Heart left ventricle (tissue), 16 donors: ENCODE measurements at regions not wholly inside any gene's neighbourhood (a gene's known extent, or its start where the extent isn't known, plus 50 kb on each side); places are given as distances from the start of the nearest gene placed in this dataset.

ENCODE experiments used
- ATAC-seq, 4 donors: fragments of 200-7000 bp; cut with Tn5 transposase; one replicate each; pipeline ENCODE4 v1.9.1; 2020 to 2022; ENCODE audit warnings: moderate library complexity in 4 of 4, mild to moderate bottlenecking in 3 of 4, moderate number of reproducible peaks in 1 of 4
- DNase-seq, 5 donors: peaks; one replicate each; pipeline ENCODE4 v3.0.0-alpha.2; 2020
- H3K27ac ChIP-seq, 12 donors: fragments of 200-600 bp; sonication (generic) in 4 of 12; one replicate each; pipeline versions ENCODE4 v1.5.0 to v1.8.0; 2016 to 2022; ENCODE audit warnings: mild to moderate bottlenecking in 2 of 12
- H3K27me3 ChIP-seq, 9 donors: fragments of 200-600 bp; sonication (generic) in 2 of 9; one replicate each; pipeline versions ENCODE4 v1.5.1 to v1.8.0; 2016 to 2022; ENCODE audit warnings: mild to moderate bottlenecking in 3 of 9
- H3K36me3 ChIP-seq, 9 donors: fragments of 200-600 bp; sonication (generic) in 2 of 9; one replicate each; pipeline versions ENCODE4 v1.5.0 to v1.8.0; 2018 to 2022; ENCODE audit warnings: mild to moderate bottlenecking in 2 of 9
- H3K4me1 ChIP-seq, 12 donors: fragments of 200-600 bp; sonication (generic) in 4 of 12; one replicate each; pipeline versions ENCODE4 v1.5.0 to v1.8.0; 2016 to 2022; ENCODE audit warnings: mild to moderate bottlenecking in 3 of 12
- H3K4me3 ChIP-seq, 12 donors: fragments of 200-600 bp; sonication (generic) in 4 of 12; one replicate each; pipeline versions ENCODE4 v1.5.0 to v1.8.0; 2017 to 2022; ENCODE audit warnings: mild to moderate bottlenecking in 9 of 12, moderate library complexity in 4 of 12
- H3K9me3 ChIP-seq, 12 donors: fragments of 200-600 bp; sonication (generic) in 4 of 12; one replicate each; pipeline versions ENCODE4 v1.5.0 to v1.8.0; 2016 to 2022; ENCODE audit warnings: mild to moderate bottlenecking in 1 of 12
- POLR2A ChIP-seq, 2 donors: fragments of 450-650 bp; IDR thresholded peaks; one replicate each; pipeline ENCODE4 v1.6.1; 2017; ENCODE audit warnings: antibody characterized with exemption in 2 of 2, mild to moderate bottlenecking in 2 of 2, moderate library complexity in 2 of 2
- WGBS, 4 donors: extraction: QIAGEN DNeasy Blood & Tissue Kit in 2 of 4; methylation state at CpG; one replicate each; pipeline versions ENCODE4 v1.1.5 to v1.1.7; 2013 to 2018; 5-methylcytosine and 5-hydroxymethylcytosine counted together
- intact Hi-C, 10 donors: fragments of 100-400 bp; cut with DNase I; formaldehyde crosslinking; loops; one replicate each; pipeline versions ENCODE4 v1.11.1 to v1.14.2; 2022
- TF ChIP-seq, protein P1 (sequence below), 12 donors: fragments of 200-600 bp; sonication (generic) in 4 of 12; IDR thresholded peaks; one replicate each; pipeline versions ENCODE4 v1.5.0 to v1.8.0; 2018 to 2022; ENCODE audit warnings: antibody characterized with exemption in 12 of 12, mild to moderate bottlenecking in 5 of 12
- donor health status: ischemic (EF 13 %, LVEDD 7.1; RV severe dilation, severe dysfunction).
- donor health status: healthy with polysubstance abuse.
- donor health status: DM: no; HTN: yes; CAD: no.
- donor health status: DM: no; HTN: no; CAD: no.
- donor health status: ischemic (EF 25% LVEDD 6.9; RV normal size, moderate dysfunction).
- donor health status: ischemic (EF 25% LVEDD 5.7; RV mildly dilated, moderate dysfunction).
- donor health status: healthy.
- donor health status: DM: yes; HTN: yes; CAD: no.
- donor health status: ischemic (EF 35%, LVEDD 5.7; RV mildly dilated, moderate dysfunction).
- donor health status: nonischemic (EF 11% LVEDD 7.7; RV severe dilation, severe dysfunction).
- donor health status: DM: yes; HTN: yes; CAD: no.
- donor health status: PGD.
- donor health status: ischemic (EF 29% LVEDD 5.4; RV normal size, mild dysfunction).
- donor health status: nonischemic (EF 23%, LVEDD 6.1; RV moderate dilation, normal function).

GRCh38 chr3:135440746-135441145 lies 524.8 kb upstream of the PPP2R3A start:
- no peak for ATAC-seq
- intact Hi-C loops: no loop called here
- 27 to 38% (median 31%) methylated on average over 4 of the region's 4 CpGs for WGBS, 4 donors

DNA sequence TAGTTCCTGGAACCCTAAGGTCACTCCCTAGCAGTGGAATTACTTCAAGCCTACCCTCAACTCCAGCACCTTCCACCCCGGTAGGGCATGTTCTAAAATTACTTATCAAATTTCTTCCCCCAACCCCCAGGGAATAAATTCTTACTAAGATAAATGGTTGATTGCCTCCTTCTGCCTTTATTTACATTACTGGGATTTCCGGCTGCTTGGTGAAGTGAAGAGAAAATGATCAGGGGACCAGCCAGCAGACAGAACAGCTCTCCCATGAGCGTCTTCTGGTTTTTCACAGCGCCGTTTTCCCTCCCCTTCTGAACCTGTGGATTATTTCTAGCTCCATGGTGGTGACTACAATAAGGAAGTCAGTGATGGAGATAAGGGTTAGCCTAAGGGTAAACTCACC lies 521.5 kb upstream of the PPP2R3A start:
- no peak overlapping the region for H3K4me3 ChIP-seq

More at GRCh38 chr3:135440746-135441145, 524.8 kb upstream of the PPP2R3A start:
- no peak for TF ChIP-seq POLR2A (IDR thresholded peaks at IDR 0.05)
- TF ChIP-seq, protein P1, sequence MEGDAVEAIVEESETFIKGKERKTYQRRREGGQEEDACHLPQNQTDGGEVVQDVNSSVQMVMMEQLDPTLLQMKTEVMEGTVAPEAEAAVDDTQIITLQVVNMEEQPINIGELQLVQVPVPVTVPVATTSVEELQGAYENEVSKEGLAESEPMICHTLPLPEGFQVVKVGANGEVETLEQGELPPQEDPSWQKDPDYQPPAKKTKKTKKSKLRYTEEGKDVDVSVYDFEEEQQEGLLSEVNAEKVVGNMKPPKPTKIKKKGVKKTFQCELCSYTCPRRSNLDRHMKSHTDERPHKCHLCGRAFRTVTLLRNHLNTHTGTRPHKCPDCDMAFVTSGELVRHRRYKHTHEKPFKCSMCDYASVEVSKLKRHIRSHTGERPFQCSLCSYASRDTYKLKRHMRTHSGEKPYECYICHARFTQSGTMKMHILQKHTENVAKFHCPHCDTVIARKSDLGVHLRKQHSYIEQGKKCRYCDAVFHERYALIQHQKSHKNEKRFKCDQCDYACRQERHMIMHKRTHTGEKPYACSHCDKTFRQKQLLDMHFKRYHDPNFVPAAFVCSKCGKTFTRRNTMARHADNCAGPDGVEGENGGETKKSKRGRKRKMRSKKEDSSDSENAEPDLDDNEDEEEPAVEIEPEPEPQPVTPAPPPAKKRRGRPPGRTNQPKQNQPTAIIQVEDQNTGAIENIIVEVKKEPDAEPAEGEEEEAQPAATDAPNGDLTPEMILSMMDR (IDR thresholded peaks at IDR 0.05): no peak
- no peaks in the 10 kb centered on the region for H3K4me1 ChIP-seq
- DNase-seq: no peak
- no peaks in the 10 kb centered on the region for H3K27me3 ChIP-seq
- no peak overlapping the region for H3K4me3 ChIP-seq
- H3K27ac ChIP-seq: no peak overlapping the region
- no peaks in the 10 kb centered on the region for H3K36me3 ChIP-seq
- H3K9me3 ChIP-seq: peaks cover 0 to 3% (median 0%) of the 10 kb centered on the region in 12 donors

DNA sequence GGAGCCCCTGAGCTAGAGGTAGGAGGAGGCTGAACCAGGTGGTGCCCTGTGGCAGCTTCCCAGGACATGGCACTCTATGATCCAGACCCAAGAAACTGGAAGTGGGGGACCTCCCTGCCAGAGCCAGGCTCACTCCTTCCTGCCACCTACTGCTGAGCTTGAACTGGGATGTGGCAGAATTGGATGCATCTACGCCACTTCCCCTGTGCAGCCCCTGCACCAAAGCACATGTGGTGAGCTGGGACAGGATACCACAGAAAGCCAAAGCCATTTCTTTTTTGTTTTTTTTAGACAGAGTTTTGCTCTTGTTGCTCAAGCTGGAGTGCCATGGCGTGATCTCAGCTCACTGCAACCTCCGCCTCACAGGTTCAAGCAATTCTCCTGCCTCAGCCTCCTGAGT lies 518.0 kb upstream of the PPP2R3A start:
- Histone ChIP-seq H3K27me3 (no peaks in the 10 kb centered on the region), H3K4me1 (no peaks in the 10 kb centered on the region), H3K36me3 (no peaks in the 10 kb centered on the region), H3K9me3 (no peaks in the 10 kb centered on the region), H3K4me3 (no peak overlapping the region), H3K27ac (no peak overlapping the region)
- WGBS, 4 donors: 85 to 90% (median 87%) methylated on average over 3 of the region's 3 CpGs
- no peak for DNase-seq
- TF ChIP-seq POLR2A (IDR thresholded peaks at IDR 0.05): no peak
- TF ChIP-seq, protein P1 (IDR thresholded peaks at IDR 0.05): no peak
- no peak for ATAC-seq
- intact Hi-C loops: no loop called here

More for the DNA sequence above, 521.5 kb upstream of the PPP2R3A start:
- DNase-seq (no peak), ATAC-seq (no peak)
- 83 to 84% (median 84%) methylated on average over 5 of the region's 5 CpGs for WGBS, 4 donors
- H3K9me3 ChIP-seq: no peaks in the 10 kb centered on the region
- H3K27me3 ChIP-seq: no peaks in the 10 kb centered on the region
- no peaks in the 10 kb centered on the region for H3K4me1 ChIP-seq
- intact Hi-C loops: no loop called here
- no peaks in the 10 kb centered on the region for H3K36me3 ChIP-seq
- no peak for TF ChIP-seq POLR2A (IDR thresholded peaks at IDR 0.05)
- TF ChIP-seq, protein P1 (IDR thresholded peaks at IDR 0.05): no peak
- no peak overlapping the region for H3K27ac ChIP-seq

- H3K4me1 ChIP-seq: no peaks in the 10 kb centered on the region
- H3K27me3 ChIP-seq: peaks cover 0 to 7% (median 0%) of the 10 kb centered on the region in 9 donors
- no peak overlapping the region for H3K27ac ChIP-seq
- ATAC-seq (no peak), DNase-seq (no peak)
- no peaks in the 10 kb centered on the region for H3K36me3 ChIP-seq
- H3K9me3 ChIP-seq: no peaks in the 10 kb centered on the region
- intact Hi-C loops: no loop called here
- H3K4me3 ChIP-seq: no peak overlapping the region
- TF ChIP-seq POLR2A (IDR thresholded peaks at IDR 0.05): no peak
- TF ChIP-seq, protein P1 (IDR thresholded peaks at IDR 0.05): no peak
Measured at GRCh38 chr3:135448520-135448919, 517.0 kb upstream of the PPP2R3A start.
